ENCODE measurements at regions not wholly inside any gene's neighbourhood (a gene's known extent, or its start where the extent isn't known, plus 50 kb on each side); places are given as distances from the start of the nearest gene placed in this dataset.
A peak's percentile ranks its signal among the peaks of the same experiment; 100 is the strongest.

DNA sequence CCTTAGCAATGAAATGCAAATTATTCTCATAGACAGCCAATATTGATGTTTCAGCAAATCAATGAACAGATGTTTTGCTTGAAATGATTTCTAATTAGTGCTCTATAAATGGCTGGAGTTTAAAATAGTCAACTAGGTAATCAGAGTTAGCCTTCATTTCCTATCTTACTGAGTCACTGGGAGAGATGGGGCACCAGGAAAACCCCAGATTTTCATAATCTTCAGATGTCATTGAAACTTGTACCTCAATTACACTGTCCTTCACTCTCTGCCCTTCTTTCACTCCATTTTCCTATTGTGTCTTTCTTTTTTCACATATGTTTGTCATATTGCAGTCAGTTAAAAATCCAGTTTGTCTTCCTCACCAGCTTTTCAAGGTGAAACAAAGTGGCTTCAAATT lies 92.7 kb downstream of the C12orf75 start:
- Histone ChIP-seq H3K27me3 (replicated peaks; ENCODE audit: control insufficient read depth, insufficient read depth, low read length) (no peaks in the 10 kb centered on the region), H3K4me3 (replicated peaks; ENCODE audit: low read depth, low read length) (no peak overlapping the region), H3K36me3 (ENCODE audit: control insufficient read depth, insufficient read depth, low read length) (no peaks in the 10 kb centered on the region)
- no peak for DNase-seq (ENCODE audit: extremely low read depth, insufficient read length)
- TF ChIP-seq, protein P1, sequence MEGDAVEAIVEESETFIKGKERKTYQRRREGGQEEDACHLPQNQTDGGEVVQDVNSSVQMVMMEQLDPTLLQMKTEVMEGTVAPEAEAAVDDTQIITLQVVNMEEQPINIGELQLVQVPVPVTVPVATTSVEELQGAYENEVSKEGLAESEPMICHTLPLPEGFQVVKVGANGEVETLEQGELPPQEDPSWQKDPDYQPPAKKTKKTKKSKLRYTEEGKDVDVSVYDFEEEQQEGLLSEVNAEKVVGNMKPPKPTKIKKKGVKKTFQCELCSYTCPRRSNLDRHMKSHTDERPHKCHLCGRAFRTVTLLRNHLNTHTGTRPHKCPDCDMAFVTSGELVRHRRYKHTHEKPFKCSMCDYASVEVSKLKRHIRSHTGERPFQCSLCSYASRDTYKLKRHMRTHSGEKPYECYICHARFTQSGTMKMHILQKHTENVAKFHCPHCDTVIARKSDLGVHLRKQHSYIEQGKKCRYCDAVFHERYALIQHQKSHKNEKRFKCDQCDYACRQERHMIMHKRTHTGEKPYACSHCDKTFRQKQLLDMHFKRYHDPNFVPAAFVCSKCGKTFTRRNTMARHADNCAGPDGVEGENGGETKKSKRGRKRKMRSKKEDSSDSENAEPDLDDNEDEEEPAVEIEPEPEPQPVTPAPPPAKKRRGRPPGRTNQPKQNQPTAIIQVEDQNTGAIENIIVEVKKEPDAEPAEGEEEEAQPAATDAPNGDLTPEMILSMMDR (IDR thresholded peaks at IDR 0.05; ENCODE audit: insufficient read depth, low read length, poor library complexity, severe bottlenecking) = no peak

- TF ChIP-seq, protein P1 (IDR thresholded peaks at IDR 0.05; ENCODE audit: insufficient read depth, low read length, poor library complexity, severe bottlenecking) = no peak
- no peak overlapping the region for H3K4me3 ChIP-seq (replicated peaks; ENCODE audit: low read depth, low read length)
Observed at GRCh38 chr12:105423921-105424320, 93.4 kb downstream of the C12orf75 start.

GRCh38 chr12:105425254-105426174 lies 95.0 kb downstream of the C12orf75 start:
- no peak for DNase-seq (ENCODE audit: extremely low read depth, insufficient read length)
- H3K27me3 ChIP-seq (replicated peaks; ENCODE audit: control insufficient read depth, insufficient read depth, low read length) = no peaks in the 10 kb centered on the region
- no peaks in the 10 kb centered on the region for H3K36me3 ChIP-seq (ENCODE audit: control insufficient read depth, insufficient read depth, low read length)
- H3K4me3 ChIP-seq (replicated peaks; ENCODE audit: low read depth, low read length) = no peak overlapping the region
- TF ChIP-seq, protein P1 (IDR thresholded peaks at IDR 0.05; ENCODE audit: insufficient read depth, low read length, poor library complexity, severe bottlenecking) = no peak

More at GRCh38 chr12:105423921-105424320, 93.4 kb downstream of the C12orf75 start:
- no peaks in the 10 kb centered on the region for H3K27me3 ChIP-seq (replicated peaks; ENCODE audit: control insufficient read depth, insufficient read depth, low read length)
- DNase-seq (ENCODE audit: extremely low read depth, insufficient read length) = no peak
- H3K36me3 ChIP-seq (ENCODE audit: control insufficient read depth, insufficient read depth, low read length) = no peaks in the 10 kb centered on the region

DNA sequence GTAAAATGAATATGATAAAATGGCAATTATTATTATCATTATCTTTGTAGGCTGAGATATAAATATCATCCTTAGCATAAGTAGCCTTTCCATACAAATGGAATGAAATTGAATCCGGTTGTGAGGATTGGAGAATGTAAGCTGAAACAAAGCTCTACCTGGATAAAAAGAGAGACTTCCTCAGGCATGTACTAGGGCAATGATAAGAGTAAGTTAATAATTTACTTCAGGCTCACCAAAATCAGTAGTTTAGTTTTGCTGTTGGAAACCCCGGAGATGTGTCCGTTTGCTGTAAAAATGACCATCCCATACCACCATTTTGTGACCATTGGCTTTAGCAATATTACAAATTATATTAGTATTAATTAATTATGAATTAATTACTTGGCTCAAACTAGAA lies 96.3 kb downstream of the C12orf75 start:
- Histone ChIP-seq H3K36me3 (ENCODE audit: control insufficient read depth, insufficient read depth, low read length) (no peaks in the 10 kb centered on the region), H3K27me3 (replicated peaks; ENCODE audit: control insufficient read depth, insufficient read depth, low read length) (no peaks in the 10 kb centered on the region), H3K4me3 (replicated peaks; ENCODE audit: low read depth, low read length) (no peak overlapping the region)
- no peak for DNase-seq (ENCODE audit: extremely low read depth, insufficient read length)
- TF ChIP-seq, protein P1 (IDR thresholded peaks at IDR 0.05; ENCODE audit: insufficient read depth, low read length, poor library complexity, severe bottlenecking) = no peak

- no peaks in the 10 kb centered on the region for H3K36me3 ChIP-seq (ENCODE audit: control insufficient read depth, insufficient read depth, low read length)
- DNase-seq (ENCODE audit: extremely low read depth, insufficient read length) = no peak
- no peaks in the 10 kb centered on the region for H3K27me3 ChIP-seq (replicated peaks; ENCODE audit: control insufficient read depth, insufficient read depth, low read length)
- no peak overlapping the region for H3K4me3 ChIP-seq (replicated peaks; ENCODE audit: low read depth, low read length)
- TF ChIP-seq, protein P1 (IDR thresholded peaks at IDR 0.05; ENCODE audit: insufficient read depth, low read length, poor library complexity, severe bottlenecking) = peak; percentile 24
Observed at GRCh38 chr12:105427883-105428282, 97.4 kb downstream of the C12orf75 start.
